Neural cell (in vitro differentiated cells): ENCODE measurements at regions not wholly inside any gene's neighbourhood (a gene's known extent, or its start where the extent isn't known, plus 50 kb on each side); places are given as distances from the start of the nearest gene placed in this dataset.

Source experiments
- H2AFZ ChIP-seq: fragments of 200-600, 300-800 bp; sonication (generic), shearing (Covaris generic); 2 replicates; pipeline ENCODE4 v1.6.0; 2014; ENCODE audit warnings: low read depth, mild to moderate bottlenecking, antibody characterized with exemption, low read length, moderate library complexity
- H3F3A ChIP-seq: fragments of 200-600 bp; shearing (Covaris generic); 2 replicates; pipeline ENCODE4 v1.6.1; 2016; ENCODE audit warnings: mild to moderate bottlenecking, moderate library complexity, mixed read lengths, antibody characterized with exemption, low read length; ENCODE audit not compliant: insufficient read depth, poor library complexity, severe bottlenecking
- H3K27ac ChIP-seq: fragments of 200-600, 300-800 bp; sonication (generic), shearing (Covaris generic); 2 replicates; pipeline ENCODE4 v1.5.1; 2014; ENCODE audit warnings: mild to moderate bottlenecking, low read length, moderate library complexity
- H3K27me3 ChIP-seq: fragments of 300-800, 200-600 bp; sonication (generic), shearing (Covaris generic); 2 replicates; pipeline ENCODE4 v1.6.0; 2014; ENCODE audit warnings: mild to moderate bottlenecking, low read depth, low read length, moderate library complexity; ENCODE audit not compliant: insufficient read depth
- H3K36me3 ChIP-seq: fragments of 300-800, 200-600 bp; sonication (generic), shearing (Covaris generic); 2 replicates; pipeline ENCODE4 v1.5.1; 2014; ENCODE audit warnings: mild to moderate bottlenecking, antibody characterized with exemption, low read length, moderate library complexity; ENCODE audit not compliant: insufficient read depth
- H3K4me2 ChIP-seq: fragments of 300-800, 200-600 bp; sonication (generic), shearing (Covaris generic); 2 replicates; pipeline ENCODE4 v1.6.0; 2014; ENCODE audit warnings: mild to moderate bottlenecking, low read length
- H3K4me3 ChIP-seq: fragments of 300-800, 200-600 bp; sonication (generic), shearing (Covaris generic); 2 replicates; pipeline ENCODE4 v1.5.1; 2014; ENCODE audit warnings: mild to moderate bottlenecking, low read length, moderate library complexity
- H3K79me2 ChIP-seq: fragments of 200-600 bp; shearing (Covaris generic); replicated peaks from 2 replicates; pipeline ENCODE4 v1.6.0; 2014; ENCODE audit warnings: mild to moderate bottlenecking, low read length, moderate library complexity; ENCODE audit not compliant: insufficient read depth
- H3K9ac ChIP-seq: fragments of 300-800, 200-600 bp; sonication (generic), shearing (Covaris generic); 2 replicates; pipeline ENCODE4 v1.6.1; 2016; ENCODE audit warnings: mild to moderate bottlenecking, low read length, mixed read lengths
- H3K9me2 ChIP-seq: fragments of 200-600 bp; shearing (Covaris generic); 2 replicates; pipeline ENCODE4 v1.6.1; 2016; ENCODE audit warnings: mild to moderate bottlenecking, low read length, mixed read lengths; ENCODE audit not compliant: insufficient read depth
- H3K9me3 ChIP-seq: fragments of 200-600, 300-800 bp; sonication (generic), shearing (Covaris generic); 2 replicates; pipeline ENCODE4 v1.6.1; 2016; ENCODE audit warnings: mild to moderate bottlenecking, mixed run types, low read length, moderate library complexity, mixed read lengths
- H4K20me1 ChIP-seq: fragments of 200-600 bp; shearing (Covaris generic); 2 replicates; pipeline ENCODE4 v1.6.1; 2016; ENCODE audit warnings: mild to moderate bottlenecking, mixed run types; ENCODE audit not compliant: insufficient read depth
- EP300 ChIP-seq: fragments of 450-650 bp; conservative IDR thresholded peaks from 2 replicates; pipeline ENCODE4 v1.6.1; 2014; ENCODE audit warnings: antibody characterized with exemption, mild to moderate bottlenecking, moderate library complexity; ENCODE audit not compliant: poor library complexity, severe bottlenecking
- EZH2 ChIP-seq: fragments of 200-600, 300-800 bp; shearing (Covaris generic), sonication (generic); IDR thresholded peaks from 2 replicates; pipeline ENCODE4 v1.6.1; 2014; ENCODE audit warnings: antibody characterized with exemption, low read length, borderline replicate concordance, mild to moderate bottlenecking; ENCODE audit not compliant: insufficient read depth, poor library complexity, severe bottlenecking
- MXI1 ChIP-seq: fragments of 450-650 bp; conservative IDR thresholded peaks from 2 replicates; pipeline ENCODE4 v1.6.1; 2014; ENCODE audit warnings: antibody characterized with exemption, mild to moderate bottlenecking; ENCODE audit not compliant: poor library complexity, severe bottlenecking
- POLR2AphosphoS5 ChIP-seq: IDR thresholded peaks from 2 replicates; pipeline ENCODE4 v1.6.1; 2012
- RAD21 ChIP-seq: fragments of 450-650 bp; conservative IDR thresholded peaks from 2 replicates; pipeline ENCODE4 v1.6.1; 2014; ENCODE audit warnings: antibody characterized with exemption, mild to moderate bottlenecking, moderate library complexity
- SMC3 ChIP-seq: fragments of 450-650 bp; conservative IDR thresholded peaks from 2 replicates; pipeline ENCODE4 v1.6.1; 2014; ENCODE audit warnings: antibody characterized with exemption, mild to moderate bottlenecking, moderate library complexity; ENCODE audit not compliant: poor library complexity
- TAF1 ChIP-seq: IDR thresholded peaks from 2 replicates; pipeline ENCODE4 v1.6.1; 2012; ENCODE audit warnings: low read depth
- TF ChIP-seq, protein P1 (sequence below): fragments of 450-650 bp; IDR thresholded peaks from 2 replicates; pipeline ENCODE4 v1.5.1; 2014; ENCODE audit warnings: antibody characterized with exemption, mild to moderate bottlenecking, moderate library complexity; ENCODE audit not compliant: poor library complexity, severe bottlenecking
- TF ChIP-seq, protein P2 (sequence below): IDR thresholded peaks from 2 replicates; pipeline ENCODE4 v1.6.1; 2012; ENCODE audit warnings: borderline replicate concordance

DNA sequence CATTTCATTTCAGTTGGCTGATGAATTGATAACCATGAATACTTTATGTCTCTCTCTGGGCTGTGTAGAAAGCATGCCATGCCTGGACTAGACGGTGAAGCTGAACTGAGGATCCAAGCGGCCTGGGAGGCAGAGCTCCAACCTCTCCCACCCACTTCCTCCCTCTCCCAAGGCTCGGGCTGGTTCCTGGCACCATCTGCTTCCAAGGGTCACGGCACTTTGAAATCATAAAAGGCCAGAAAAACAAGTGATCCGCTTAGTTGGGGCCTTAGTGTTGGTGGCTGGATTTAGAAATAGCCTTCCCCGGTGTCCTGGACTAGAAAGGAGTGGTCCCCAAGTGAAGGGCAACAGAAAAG, 202.4 kb upstream of the PMEPA1 start:
- Histone ChIP-seq H3K4me3 (no peak overlapping the region), H3K9me3 (no peaks in the 10 kb centered on the region), H3K36me3 (no peaks in the 10 kb centered on the region), H3K9me2 (no peaks in the 10 kb centered on the region), H4K20me1 (no peaks in the 10 kb centered on the region), H3F3A (no peaks in the 10 kb centered on the region), H3K79me2 (no peaks in the 10 kb centered on the region), H3K9ac (no peak overlapping the region), H2AFZ (no peak overlapping the region), H3K4me2 (no peak overlapping the region), H3K27ac (no peak overlapping the region), H3K27me3 (no peaks in the 10 kb centered on the region)
- TF ChIP-seq TAF1 = no peak
- no peak for TF ChIP-seq MXI1
- TF ChIP-seq SMC3 = no peak
- no peak for TF ChIP-seq EP300
- TF ChIP-seq, protein P1, sequence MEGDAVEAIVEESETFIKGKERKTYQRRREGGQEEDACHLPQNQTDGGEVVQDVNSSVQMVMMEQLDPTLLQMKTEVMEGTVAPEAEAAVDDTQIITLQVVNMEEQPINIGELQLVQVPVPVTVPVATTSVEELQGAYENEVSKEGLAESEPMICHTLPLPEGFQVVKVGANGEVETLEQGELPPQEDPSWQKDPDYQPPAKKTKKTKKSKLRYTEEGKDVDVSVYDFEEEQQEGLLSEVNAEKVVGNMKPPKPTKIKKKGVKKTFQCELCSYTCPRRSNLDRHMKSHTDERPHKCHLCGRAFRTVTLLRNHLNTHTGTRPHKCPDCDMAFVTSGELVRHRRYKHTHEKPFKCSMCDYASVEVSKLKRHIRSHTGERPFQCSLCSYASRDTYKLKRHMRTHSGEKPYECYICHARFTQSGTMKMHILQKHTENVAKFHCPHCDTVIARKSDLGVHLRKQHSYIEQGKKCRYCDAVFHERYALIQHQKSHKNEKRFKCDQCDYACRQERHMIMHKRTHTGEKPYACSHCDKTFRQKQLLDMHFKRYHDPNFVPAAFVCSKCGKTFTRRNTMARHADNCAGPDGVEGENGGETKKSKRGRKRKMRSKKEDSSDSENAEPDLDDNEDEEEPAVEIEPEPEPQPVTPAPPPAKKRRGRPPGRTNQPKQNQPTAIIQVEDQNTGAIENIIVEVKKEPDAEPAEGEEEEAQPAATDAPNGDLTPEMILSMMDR = no peak
- TF ChIP-seq POLR2AphosphoS5 = no peak
- TF ChIP-seq RAD21 = no peak
- TF ChIP-seq, protein P2, sequence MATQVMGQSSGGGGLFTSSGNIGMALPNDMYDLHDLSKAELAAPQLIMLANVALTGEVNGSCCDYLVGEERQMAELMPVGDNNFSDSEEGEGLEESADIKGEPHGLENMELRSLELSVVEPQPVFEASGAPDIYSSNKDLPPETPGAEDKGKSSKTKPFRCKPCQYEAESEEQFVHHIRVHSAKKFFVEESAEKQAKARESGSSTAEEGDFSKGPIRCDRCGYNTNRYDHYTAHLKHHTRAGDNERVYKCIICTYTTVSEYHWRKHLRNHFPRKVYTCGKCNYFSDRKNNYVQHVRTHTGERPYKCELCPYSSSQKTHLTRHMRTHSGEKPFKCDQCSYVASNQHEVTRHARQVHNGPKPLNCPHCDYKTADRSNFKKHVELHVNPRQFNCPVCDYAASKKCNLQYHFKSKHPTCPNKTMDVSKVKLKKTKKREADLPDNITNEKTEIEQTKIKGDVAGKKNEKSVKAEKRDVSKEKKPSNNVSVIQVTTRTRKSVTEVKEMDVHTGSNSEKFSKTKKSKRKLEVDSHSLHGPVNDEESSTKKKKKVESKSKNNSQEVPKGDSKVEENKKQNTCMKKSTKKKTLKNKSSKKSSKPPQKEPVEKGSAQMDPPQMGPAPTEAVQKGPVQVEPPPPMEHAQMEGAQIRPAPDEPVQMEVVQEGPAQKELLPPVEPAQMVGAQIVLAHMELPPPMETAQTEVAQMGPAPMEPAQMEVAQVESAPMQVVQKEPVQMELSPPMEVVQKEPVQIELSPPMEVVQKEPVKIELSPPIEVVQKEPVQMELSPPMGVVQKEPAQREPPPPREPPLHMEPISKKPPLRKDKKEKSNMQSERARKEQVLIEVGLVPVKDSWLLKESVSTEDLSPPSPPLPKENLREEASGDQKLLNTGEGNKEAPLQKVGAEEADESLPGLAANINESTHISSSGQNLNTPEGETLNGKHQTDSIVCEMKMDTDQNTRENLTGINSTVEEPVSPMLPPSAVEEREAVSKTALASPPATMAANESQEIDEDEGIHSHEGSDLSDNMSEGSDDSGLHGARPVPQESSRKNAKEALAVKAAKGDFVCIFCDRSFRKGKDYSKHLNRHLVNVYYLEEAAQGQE = no peak
- TF ChIP-seq EZH2 = no peak

DNA sequence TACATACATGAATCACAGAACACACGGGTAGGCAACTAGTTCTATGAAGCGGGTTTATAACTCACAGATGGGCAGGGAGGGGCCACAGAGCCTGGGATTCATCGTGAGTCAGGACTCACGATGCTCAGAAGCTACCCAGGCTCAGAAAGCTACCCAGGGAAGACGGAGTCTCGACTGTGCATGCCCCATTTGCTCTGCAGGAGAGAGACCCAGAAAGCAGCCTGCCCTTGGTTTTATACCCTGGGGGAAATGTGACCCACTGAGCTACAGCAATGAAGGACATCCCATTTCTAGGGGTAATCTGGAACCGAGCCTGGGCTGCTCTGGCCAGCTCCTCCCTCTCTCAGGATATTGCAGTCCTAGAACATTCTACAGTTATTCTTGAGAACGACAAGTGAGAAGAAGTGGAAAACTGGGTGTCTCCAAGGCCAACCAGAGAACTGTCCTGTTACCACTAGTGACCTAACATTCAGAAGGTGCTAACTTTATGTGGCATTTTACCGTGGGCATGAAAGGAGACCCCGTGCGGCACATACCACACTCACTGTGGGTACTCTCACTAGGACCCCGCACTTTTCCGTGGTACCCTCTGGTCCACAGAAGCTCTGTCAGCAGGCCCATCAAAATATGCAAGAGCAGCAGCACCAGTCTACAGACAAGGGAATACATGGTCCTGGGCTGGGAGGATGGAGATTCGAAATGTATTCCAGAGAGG, 201.9 kb upstream of the PMEPA1 start:
- H3K9me2 ChIP-seq = no peaks in the 10 kb centered on the region

More for the DNA sequence above, 201.9 kb upstream of the PMEPA1 start:
- Histone ChIP-seq H3K27ac (no peak overlapping the region), H3K4me2 (no peak overlapping the region), H3K4me3 (no peak overlapping the region), H3K27me3 (no peaks in the 10 kb centered on the region), H3K9me3 (no peaks in the 10 kb centered on the region), H3K79me2 (no peaks in the 10 kb centered on the region), H3F3A (no peaks in the 10 kb centered on the region), H3K36me3 (no peaks in the 10 kb centered on the region), H4K20me1 (no peaks in the 10 kb centered on the region), H3K9ac (no peak overlapping the region), H2AFZ (no peak overlapping the region)
- TF ChIP-seq EZH2 (no peak), EP300 (no peak), TAF1 (no peak)
